ENCODE measurements at regions not wholly inside any gene's neighbourhood (a gene's known extent, or its start where the extent isn't known, plus 50 kb on each side); places are given as distances from the start of the nearest gene placed in this dataset.

DNA sequence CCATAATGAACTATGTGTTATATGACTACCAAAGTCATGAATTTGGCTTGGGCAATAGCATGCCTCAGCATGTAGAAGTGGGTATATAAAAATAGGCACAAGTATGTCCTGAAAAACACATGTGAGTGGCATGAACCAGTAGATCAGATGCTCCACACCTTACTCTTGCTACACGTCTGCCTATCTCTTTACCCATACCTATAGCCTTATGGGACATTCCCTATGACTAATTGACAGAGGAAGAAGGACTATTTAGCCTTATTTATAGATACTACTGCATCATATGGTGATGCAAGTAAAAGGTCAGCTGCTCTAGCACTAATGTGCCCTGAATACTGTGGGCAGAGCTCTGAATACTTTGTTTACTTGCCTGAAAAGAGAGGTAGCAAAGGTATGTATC lies 81.0 kb upstream of the ZPLD1 start:
- ChIA-PET POLR2A (no interaction called here), CTCF (no interaction called here)
- H4K20me1 ChIP-seq (replicated peaks; ENCODE audit: control insufficient read depth, extremely low read depth, insufficient read depth, low read length) = no peaks in the 10 kb centered on the region
- H2AFZ ChIP-seq (ENCODE audit: low read depth, low read length) = no peak overlapping the region
- no peaks in the 10 kb centered on the region for H3K9me3 ChIP-seq (replicated peaks; ENCODE audit: control insufficient read depth, insufficient read depth, low read length)
- intact Hi-C loops (cut with micrococcal nuclease) = no loop called here
- DNase-seq (ENCODE audit: low read depth, low spot score) = no peak
- no peak overlapping the region for H3K9ac ChIP-seq (replicated peaks; ENCODE audit: extremely low read depth, insufficient read depth, low read length)
- peaks cover 0 to 2% of the 10 kb centered on the region in 2 experiments for H3K27me3 ChIP-seq (ENCODE audit: control insufficient read depth in 2 of 2, insufficient read depth in 2 of 2, low read length in 2 of 2)
- no peaks in the 10 kb centered on the region for H3K79me2 ChIP-seq (ENCODE audit: control insufficient read depth, insufficient read depth, low read length)
- FAIRE-seq = no peak
- no peaks in the 10 kb centered on the region for H3K9me1 ChIP-seq (replicated peaks; ENCODE audit: control insufficient read depth, extremely low read depth, insufficient read depth, low read length)
- TF ChIP-seq POLR2A (IDR thresholded peaks at IDR 0.05; ENCODE audit: low read depth, low read length) = no peak
- no peak for TF ChIP-seq POLR2AphosphoS5 (IDR thresholded peaks at IDR 0.05; ENCODE audit: insufficient read depth, low read depth, low read length)
- no peak for TF ChIP-seq FOS (IDR thresholded peaks at IDR 0.05; ENCODE audit: borderline replicate concordance, insufficient read depth, low read length)
- no peak for TF ChIP-seq GATA2 (IDR thresholded peaks at IDR 0.05; ENCODE audit: insufficient read depth, insufficient read length, low read depth, low read length)
- no peak for TF ChIP-seq EZH2 (IDR thresholded peaks at IDR 0.05; ENCODE audit: borderline replicate concordance, low read depth, low read length, severe bottlenecking)
- TF ChIP-seq, protein P1, sequence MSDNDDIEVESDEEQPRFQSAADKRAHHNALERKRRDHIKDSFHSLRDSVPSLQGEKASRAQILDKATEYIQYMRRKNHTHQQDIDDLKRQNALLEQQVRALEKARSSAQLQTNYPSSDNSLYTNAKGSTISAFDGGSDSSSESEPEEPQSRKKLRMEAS (IDR thresholded peaks at IDR 0.05; ENCODE audit: insufficient read depth, insufficient read length) = no peak
- no peak for TF ChIP-seq JUN (IDR thresholded peaks at IDR 0.05; ENCODE audit: borderline replicate concordance, insufficient read depth, insufficient read length, low read depth)
- TF ChIP-seq, protein P2, sequence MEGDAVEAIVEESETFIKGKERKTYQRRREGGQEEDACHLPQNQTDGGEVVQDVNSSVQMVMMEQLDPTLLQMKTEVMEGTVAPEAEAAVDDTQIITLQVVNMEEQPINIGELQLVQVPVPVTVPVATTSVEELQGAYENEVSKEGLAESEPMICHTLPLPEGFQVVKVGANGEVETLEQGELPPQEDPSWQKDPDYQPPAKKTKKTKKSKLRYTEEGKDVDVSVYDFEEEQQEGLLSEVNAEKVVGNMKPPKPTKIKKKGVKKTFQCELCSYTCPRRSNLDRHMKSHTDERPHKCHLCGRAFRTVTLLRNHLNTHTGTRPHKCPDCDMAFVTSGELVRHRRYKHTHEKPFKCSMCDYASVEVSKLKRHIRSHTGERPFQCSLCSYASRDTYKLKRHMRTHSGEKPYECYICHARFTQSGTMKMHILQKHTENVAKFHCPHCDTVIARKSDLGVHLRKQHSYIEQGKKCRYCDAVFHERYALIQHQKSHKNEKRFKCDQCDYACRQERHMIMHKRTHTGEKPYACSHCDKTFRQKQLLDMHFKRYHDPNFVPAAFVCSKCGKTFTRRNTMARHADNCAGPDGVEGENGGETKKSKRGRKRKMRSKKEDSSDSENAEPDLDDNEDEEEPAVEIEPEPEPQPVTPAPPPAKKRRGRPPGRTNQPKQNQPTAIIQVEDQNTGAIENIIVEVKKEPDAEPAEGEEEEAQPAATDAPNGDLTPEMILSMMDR (IDR thresholded peaks at IDR 0.05; ENCODE audit: extremely low read depth in 1 of 2, insufficient read depth in 1 of 2, low read depth in 1 of 2, low read length in 2 of 2) = no peak
- H3K4me1 ChIP-seq (ENCODE audit: control insufficient read depth, extremely low read depth, insufficient read depth, low read length) = no peaks in the 10 kb centered on the region
- H3K4me2 ChIP-seq (ENCODE audit: insufficient read depth, low read length) = no peak overlapping the region
- no peaks in the 10 kb centered on the region for H3K36me3 ChIP-seq (ENCODE audit: control insufficient read depth in 2 of 2, extremely low read depth in 1 of 2, insufficient read depth in 2 of 2, low read length in 2 of 2)
- H3K4me3 ChIP-seq (replicated peaks in 1 of 3; ENCODE audit: insufficient read depth in 1 of 3, low read depth in 1 of 3, low read length in 3 of 3) = no peak overlapping the region
- dilution Hi-C loops (cut with MboI; ENCODE audit: extremely low pct_ligation_motif_present, low sequenced_read_pairs) = no loop called here
- no TSS peak for BruUV-seq (replicated peaks)
- no peak overlapping the region for H3K27ac ChIP-seq (ENCODE audit: insufficient read depth, low read depth, low read length)
